HEK293 (cell line): ENCODE measurements at regions not wholly inside any gene's neighbourhood (a gene's known extent, or its start where the extent isn't known, plus 50 kb on each side); places are given as distances from the start of the nearest gene placed in this dataset.
A peak's percentile ranks its signal among the peaks of the same experiment; 100 is the strongest.

ENCODE experiments used
- CTCF ChIP-seq: fragments of 450-650 bp; formaldehyde crosslinking; IDR thresholded peaks from 2 replicates; pipeline ENCODE4 v1.5.1; 2016; ENCODE audit warnings: missing biosample characterization, missing genetic modification characterization
- ZNF510 ChIP-seq: fragments of 450-650 bp; formaldehyde crosslinking; IDR thresholded peaks from 2 replicates; pipeline ENCODE4 v1.5.1; 2018; ENCODE audit warnings: mild to moderate bottlenecking, missing genetic modification characterization, missing biosample characterization; ENCODE audit not compliant: insufficient replicate concordance
- ZNF76 ChIP-seq: fragments of 450-650 bp; formaldehyde crosslinking; IDR thresholded peaks from 2 replicates; pipeline ENCODE4; 2016; ENCODE audit warnings: low read depth, missing biosample characterization, missing genetic modification characterization, borderline replicate concordance

- TF ChIP-seq ZNF510 (tag by site-specific recombination) (no peak), CTCF (tag by site-specific recombination) (peak; percentile 31; the same call in 1 of the 2 replicates), ZNF76 (no peak)
These were observed 168.4 kb upstream of the AVPR1A start for GRCh38 chr12:63319386-63319785.
